Tibial nerve (tissue), 4 donors: ENCODE measurements at regions not wholly inside any gene's neighbourhood (a gene's known extent, or its start where the extent isn't known, plus 50 kb on each side); places are given as distances from the start of the nearest gene placed in this dataset.
"Not testable (repeated sequence)": the region's sequence is repeated elsewhere in the genome, so short reads cannot be mapped to it uniquely, and the experiment has no call there.

Source experiments
- EP300 ChIP-seq, 2 donors: sonication (generic); formaldehyde crosslinking; IDR thresholded peaks; one replicate each; pipeline ENCODE4 v1.6.1; 2017; ENCODE audit warnings: antibody characterized with exemption in 2 of 2, mild to moderate bottlenecking in 1 of 2
- TF ChIP-seq, protein P1 (sequence below), 5 experiments: fragments of 200-600 bp in 3 of 5; fragments of 450-650 bp in 2 of 5; sonication (generic) in 3 of 5; IDR thresholded peaks; one replicate each; pipeline ENCODE4 v1.5.1; 2016 to 2019; ENCODE audit warnings: antibody characterized with exemption in 5 of 5, mild to moderate bottlenecking in 3 of 5, moderate library complexity in 2 of 5

DNA sequence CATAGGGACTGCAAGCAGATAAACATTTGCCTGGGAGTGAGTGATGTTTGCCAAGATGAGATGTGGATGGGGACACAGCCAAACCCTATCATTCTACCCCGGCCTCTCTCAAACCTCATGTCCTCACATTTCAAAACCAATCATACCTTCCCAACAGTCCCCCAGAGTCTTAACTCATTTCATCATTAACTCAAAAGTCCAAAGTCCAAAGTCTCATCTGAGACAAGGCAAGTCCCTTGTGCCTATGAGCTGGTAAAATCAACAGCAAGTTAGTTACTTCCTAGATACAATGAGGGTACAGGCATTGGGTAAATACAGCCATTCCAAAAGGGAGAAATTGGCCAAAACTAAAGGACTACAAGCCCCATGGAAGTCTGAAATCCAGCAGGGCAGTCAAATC is 822.9 kb upstream of the SPRY2 start:
- TF ChIP-seq, protein P1, sequence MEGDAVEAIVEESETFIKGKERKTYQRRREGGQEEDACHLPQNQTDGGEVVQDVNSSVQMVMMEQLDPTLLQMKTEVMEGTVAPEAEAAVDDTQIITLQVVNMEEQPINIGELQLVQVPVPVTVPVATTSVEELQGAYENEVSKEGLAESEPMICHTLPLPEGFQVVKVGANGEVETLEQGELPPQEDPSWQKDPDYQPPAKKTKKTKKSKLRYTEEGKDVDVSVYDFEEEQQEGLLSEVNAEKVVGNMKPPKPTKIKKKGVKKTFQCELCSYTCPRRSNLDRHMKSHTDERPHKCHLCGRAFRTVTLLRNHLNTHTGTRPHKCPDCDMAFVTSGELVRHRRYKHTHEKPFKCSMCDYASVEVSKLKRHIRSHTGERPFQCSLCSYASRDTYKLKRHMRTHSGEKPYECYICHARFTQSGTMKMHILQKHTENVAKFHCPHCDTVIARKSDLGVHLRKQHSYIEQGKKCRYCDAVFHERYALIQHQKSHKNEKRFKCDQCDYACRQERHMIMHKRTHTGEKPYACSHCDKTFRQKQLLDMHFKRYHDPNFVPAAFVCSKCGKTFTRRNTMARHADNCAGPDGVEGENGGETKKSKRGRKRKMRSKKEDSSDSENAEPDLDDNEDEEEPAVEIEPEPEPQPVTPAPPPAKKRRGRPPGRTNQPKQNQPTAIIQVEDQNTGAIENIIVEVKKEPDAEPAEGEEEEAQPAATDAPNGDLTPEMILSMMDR (IDR thresholded peaks at IDR 0.05) = not testable (repeated sequence)
- not testable (repeated sequence) for TF ChIP-seq EP300 (IDR thresholded peaks at IDR 0.05)
